HG03196 (cell line): ENCODE measurements at regions not wholly inside any gene's neighbourhood (a gene's known extent, or its start where the extent isn't known, plus 50 kb on each side); places are given as distances from the start of the nearest gene placed in this dataset.
"Not testable (repeated sequence)": the region's sequence is repeated elsewhere in the genome, so short reads cannot be mapped to it uniquely, and the experiment has no call there.

Experiments
- ATAC-seq: cut with Tn5 transposase; IDR thresholded peaks from one replicate; pipeline ENCODE4 v1.9.1; 2021; ENCODE audit not compliant: unreplicated experiment

DNA sequence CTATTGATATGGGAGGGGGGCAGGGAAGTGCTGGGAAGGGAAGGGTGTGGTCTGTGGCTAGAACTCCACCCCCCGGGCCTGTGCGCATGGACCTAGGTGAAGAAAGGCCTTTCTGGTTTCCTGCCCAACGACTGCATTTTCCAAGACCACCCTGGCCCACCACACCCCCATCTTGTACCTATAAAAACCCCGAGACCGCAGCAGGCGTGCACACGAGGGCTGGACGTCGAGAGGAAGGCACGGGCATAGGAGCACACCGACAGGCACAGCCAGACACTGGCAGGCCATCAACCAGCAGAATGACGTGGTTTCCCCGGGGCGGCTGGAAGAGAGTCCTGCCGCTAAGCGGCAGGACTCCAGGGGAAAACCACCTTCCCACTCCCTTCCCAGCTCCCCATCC lies 981.1 kb downstream of the PCDH7 start:
- ATAC-seq = no peak

DNA sequence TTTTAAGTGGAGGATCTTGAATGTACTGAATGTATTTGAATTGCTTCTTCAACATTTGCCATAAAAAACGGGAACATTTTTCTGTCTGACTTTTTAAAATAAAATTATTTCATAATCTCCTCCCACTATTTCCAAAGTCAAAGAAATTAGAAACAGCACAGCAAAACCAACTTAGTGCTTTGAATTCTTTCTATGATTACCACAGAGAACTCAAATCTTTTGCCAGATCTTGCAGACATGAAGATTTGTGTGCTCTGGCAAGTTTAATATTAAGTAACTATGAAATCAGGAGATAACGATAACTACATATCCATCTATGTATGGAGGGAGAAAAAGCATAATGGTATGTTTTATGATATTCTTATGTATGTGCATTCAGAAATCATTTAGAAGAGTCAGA lies 982.2 kb downstream of the PCDH7 start:
- ATAC-seq = no peak

DNA sequence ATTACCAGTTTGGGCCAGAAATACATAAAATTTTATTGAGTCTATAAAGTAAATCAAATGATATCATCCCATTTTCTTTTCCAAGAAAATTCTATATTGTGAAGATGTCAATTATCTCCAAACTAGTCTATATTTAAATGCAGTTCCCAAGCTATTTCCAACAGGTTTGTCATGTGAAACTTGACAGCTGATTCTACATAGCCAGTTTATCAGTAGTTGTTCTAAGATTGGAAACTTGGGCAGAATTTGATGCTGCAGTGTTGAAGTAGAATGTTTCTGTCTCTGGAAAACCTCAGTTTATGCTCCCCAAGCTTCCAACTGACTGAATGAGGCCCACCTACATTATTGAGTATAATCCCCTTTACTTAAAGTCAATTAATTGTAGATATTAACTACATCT lies 994.1 kb downstream of the PCDH7 start:
- ATAC-seq = no peak

DNA sequence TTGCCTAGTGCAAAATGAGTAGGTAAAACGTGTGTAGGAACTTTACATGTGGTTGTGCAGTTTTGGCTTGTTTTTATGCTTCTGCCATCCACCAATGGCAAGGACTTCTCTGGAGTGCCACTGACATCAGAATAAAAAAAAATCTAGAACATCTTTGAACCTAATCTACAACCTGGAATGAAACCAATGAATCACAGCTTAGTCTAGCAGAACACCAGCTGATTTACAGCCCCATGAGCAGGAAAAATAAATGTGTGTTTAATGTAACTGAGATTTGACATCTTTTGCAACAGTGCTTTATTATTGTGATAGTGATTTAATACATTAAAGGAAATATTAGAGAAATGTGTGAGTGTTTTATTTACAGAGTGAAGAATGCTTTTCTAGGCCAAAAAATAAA lies 995.1 kb downstream of the PCDH7 start:
- no peak for ATAC-seq

DNA sequence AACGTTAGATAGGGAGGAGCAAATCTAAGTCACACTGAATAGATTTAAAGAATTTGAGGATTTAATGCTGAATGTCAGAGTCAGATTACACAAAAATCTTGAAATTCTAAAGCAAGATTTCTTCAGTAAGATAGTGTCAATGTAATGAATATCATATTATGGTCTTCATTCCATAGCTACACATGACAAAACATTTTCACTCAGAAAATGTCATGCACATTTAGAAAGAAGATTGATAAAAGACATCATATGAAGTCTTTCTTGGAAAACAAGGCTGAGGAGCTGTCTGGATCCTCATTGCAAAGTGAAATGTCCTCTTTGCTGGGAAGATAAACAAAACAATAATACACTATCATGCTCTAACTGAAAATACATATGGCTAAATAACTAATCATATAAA lies 1006.9 kb downstream of the PCDH7 start:
- ATAC-seq = no peak

DNA sequence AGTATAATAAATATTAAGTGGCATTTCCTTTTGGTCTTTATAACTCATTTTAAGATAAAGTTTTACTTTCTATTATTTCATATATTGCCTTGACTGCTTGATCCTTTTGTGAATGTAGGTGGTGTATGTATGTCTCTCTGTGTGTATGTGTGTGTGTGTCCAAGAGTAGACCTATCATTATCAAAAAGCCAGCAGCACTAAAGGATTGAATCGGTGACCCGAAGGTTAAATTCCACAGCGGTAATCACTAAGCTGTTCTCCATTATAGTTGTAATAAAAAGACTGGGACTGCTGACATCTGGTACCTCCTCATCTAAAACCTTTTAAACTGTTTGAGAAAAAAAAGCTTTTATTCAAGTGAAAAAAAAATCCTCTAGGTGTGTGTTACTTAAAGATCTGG lies 1014.8 kb downstream of the PCDH7 start:
- ATAC-seq = no peak

DNA sequence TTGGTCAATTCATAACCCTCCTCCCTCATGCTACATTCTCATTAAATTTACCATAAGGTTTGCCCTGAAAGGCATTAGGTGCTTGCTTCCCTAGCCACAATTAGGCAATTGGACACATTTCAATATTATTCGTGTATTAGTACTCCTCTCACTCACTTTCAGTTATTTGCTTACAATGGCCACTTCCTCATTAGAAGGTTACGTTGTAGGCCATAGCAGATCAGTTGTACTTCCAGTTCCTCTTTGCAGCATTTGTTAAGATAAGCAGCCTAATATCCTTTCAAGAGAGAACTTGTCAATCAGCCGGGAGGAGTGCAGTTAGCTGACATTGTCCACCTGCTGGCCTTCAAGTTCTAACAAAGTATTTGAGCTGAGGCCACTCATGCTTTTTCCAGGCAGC lies 1017.2 kb downstream of the PCDH7 start:
- no peak for ATAC-seq

DNA sequence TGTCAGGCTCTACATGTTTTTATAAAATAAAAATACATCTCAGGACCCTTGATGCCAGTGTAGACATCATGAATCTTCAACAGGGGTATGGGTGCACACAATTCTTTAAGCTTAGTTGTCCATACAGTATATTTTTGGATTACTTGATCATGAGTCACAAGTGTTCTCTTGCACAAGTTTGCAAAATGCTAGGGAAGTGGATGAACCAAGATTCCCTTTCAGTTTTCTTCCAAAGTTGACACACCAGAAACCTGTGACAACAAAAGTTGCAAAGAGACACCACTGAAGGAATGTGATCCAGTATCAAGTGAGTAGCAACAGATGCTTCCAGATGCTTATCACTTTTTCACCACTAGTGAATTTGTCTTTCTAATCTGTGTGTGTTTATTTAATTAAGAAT lies 1021.2 kb downstream of the PCDH7 start:
- ATAC-seq = no peak

DNA sequence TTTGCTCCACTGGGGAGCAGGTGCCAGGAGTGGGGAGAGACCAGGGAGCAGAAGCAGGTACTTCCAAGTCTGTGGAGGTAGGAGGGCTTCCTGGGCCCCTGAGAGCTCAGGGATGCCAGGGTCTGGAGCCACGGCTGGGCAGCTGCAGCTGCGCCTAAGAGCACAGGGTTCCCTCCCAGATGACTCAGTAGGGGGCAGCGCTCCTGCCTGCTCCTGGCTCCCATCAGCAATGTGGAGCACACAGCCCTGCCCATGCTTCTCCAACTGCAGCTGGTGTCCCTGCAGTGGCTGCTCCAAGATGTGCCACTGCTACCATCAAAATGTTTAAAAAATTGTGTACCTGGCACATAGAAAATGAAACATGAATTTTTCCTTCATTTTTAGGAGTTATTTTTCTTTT lies 1028.2 kb downstream of the PCDH7 start:
- no peak for ATAC-seq

DNA sequence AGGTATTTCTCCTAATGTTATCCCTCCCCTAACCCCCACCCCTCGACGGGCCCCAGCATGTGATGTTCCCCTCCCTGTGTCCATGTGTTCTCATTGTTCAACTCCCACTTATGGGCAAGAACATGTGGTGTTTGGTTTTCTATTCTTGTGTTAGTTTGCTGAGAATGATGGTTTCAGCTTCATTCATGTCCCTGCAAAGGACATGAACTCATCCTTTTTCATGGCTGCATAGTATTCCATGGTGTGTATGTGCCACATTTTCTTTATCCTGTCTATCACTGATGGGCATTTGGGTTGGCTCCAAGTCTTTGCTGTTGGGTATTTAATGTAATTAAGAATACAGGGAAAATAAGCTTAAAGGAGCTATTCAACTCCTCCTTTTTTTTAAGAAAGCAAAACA lies 1030.4 kb downstream of the PCDH7 start:
- not testable (repeated sequence) for ATAC-seq

DNA sequence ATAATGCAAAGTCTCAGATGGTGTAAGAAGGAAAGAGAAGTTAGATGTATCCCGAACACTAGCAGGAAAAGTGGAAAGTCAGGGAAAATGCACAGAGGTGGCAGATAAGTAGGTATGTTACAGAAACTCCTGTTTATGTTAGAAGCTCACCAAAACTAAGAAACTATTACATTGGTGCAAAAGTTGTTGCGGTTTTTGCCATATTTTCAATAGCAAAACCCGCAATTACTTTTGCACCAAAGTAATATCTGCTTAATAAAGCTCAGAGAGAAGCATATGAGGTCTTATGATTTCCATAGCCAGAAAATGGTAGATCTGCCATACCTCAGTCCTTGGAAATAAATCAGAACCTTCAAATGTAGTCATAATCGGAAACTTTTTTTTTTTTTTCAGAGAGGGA lies 1035.6 kb downstream of the PCDH7 start:
- ATAC-seq = no peak

DNA sequence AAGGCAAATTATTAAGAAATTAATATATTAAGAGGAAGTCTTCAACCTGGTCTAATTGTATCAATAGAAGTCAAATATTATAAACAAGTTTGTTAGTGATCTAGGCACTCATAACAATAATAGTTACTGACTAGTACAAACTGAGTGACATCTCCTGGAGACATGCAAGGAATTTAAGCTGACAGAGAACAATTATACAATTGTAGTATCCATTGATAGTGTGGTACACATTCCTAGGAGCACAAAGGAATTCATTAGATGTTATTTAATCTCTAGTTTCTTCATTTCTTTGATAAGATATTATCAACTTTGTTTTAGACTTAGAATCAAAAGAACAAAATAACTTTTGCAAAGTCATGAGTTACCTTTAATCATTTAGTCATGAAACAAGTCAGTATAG lies 1048.6 kb downstream of the PCDH7 start:
- no peak for ATAC-seq

DNA sequence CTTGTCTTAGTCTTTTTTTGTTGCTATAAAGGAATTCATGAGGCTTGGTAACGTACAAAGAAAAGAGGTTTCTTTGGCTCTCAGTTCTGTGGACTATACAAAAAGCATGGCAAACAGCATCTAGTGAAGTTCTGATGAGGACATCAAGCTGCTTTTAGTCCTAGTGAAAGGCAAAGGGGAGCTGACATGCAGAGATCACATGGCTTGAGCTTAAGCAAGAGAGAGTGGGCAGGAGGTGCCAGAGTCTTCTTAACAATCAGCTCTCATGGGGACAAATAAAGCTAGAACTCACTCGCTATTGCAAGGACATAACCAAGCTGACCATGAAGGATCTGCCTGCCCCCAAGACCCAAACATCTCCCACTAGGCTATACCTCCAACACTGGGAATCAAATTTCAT lies 1063.1 kb downstream of the PCDH7 start:
- ATAC-seq = no peak

DNA sequence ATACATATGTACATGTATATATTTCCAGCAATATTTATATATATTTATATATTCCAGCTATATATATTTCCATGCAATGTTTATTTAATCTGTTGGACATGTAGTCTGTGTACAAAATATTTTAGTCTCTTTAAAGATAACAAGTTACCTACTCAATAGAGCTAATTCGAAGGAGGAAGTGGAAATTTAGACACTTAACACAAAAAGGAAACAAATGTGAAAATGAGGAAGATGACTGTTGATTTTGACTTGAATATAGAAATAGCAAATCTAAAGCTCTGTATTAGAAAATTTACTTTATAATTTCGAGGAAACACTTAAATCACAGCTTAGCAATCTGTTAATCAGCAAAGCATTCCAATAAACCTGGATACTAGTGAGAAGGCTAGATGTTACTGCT lies 1064.4 kb downstream of the PCDH7 start:
- ATAC-seq = no peak

DNA sequence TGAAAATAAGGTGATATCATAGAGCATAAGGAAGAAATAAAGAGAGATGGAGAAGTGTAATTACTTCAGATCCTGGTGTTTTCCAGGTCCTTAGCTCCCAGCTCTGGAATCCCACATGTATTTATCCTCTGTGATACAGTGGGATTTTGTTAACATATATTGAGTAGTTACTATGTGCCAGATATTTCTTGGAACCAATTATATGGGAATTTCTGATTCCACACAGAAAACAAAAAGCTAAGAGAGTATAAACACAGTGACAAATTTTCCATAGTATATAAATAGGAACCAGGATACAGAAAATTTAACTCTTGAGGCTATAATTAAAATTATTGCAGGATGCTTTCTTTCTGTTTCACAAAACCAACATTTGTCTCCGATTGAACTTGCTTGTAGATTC lies 1067.5 kb downstream of the PCDH7 start:
- ATAC-seq = no peak

DNA sequence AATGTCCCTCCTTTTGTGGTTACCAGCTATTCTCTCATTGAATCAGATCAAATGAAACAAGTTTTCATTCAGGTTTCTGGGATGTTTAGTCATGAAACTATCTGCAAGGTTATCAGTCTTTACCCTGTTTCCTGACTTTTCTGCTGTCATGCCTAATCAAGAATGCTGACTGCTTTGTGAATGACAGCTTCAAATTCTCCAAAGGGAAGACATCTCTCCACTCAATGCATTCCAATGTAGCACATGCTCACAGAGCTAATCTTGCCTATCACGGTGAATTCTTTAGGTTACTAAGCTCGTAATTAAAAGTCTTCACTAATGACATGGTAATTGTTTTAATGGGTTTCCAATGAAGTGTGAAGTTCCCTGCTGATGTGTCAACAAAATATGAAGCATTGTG lies 1068.5 kb downstream of the PCDH7 start:
- no peak for ATAC-seq

DNA sequence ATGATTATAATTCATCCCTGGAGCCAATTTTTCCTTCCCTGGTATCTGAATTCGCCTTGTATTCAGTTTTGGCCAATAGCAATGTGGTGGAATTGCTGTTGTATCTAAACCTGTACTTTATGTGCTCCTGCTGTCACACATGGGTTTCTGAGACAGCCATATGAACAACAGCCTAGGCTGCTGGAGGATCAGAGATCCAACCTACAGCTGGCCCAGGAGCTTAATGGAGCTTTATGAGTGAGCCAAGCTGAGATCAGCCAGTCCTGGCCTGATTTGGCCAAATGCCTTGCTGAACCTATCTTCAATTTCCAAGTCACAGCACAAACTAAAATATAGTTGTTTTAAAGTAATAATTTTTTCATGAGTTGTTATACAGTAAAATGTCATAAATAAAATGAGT lies 1071.5 kb downstream of the PCDH7 start:
- no peak for ATAC-seq

DNA sequence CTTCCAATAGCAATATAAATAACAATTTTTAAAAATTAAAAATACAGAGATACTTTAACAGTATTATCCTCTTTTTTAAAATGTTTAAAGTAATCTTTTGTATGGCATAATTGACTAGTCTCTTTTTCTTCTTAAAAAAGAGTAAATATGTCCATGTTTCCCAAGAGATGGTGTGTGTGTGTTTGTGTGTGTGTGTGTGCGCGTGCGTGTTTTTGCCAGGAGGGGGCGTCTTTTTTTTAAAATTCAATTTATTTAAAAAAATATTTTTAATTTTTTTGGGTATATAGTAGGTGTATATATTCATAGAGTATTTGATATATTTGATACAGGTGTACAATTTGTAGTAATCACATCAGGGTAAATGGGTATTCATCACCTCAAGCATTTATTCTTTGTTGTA lies 1073.7 kb downstream of the PCDH7 start:
- ATAC-seq = no peak

DNA sequence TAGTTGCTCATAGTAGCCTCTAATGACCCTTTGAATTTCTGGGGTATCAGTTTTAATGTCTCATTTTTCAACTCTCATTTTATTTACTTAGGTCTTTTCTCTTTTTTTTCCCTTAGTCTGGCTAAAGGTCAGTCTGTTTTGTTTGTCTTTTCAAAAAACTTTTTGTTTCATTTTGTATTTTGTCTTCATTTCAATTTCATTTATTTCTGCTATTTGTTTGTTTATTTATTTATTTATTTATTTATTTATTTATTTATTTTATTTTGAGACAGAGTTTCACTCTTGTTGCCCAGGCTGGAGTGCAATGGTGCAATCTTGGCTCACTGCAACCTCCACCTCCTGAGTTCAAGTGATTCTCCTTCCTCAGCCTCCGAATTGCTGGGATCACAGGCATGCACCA lies 1076.9 kb downstream of the PCDH7 start:
- not testable (repeated sequence) for ATAC-seq

DNA sequence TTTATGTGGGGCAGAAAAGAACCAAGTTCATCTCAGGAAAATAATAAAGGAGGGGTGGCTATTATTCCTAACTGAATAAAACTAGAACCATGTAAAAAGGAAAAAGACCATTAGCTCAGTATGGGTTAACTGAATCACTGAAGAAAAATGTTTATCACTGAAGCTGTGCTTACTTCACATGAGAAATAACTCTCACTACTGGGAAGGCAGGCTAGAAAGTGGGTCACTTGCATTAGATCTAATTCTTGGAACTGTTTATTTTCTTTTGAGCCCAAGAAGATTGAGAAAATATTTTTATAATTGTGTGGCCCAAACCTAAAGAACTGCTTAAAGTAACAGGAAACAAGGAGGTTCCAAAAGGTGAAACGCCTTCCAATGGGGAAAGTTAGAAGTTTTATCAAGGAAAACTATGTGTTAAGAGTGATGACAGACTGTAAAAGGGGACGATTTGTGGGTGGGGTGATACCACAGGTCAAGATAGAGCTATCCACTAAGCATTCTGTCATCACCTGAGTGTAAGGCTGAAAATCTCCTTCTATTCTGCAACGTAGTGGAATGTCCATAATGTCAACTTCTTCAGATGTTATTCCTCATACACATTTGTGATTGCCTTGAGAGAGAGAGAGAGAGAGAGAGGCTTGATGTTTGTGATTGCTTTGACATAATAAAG lies 1083.5 kb downstream of the PCDH7 start:
- no peak for ATAC-seq

DNA sequence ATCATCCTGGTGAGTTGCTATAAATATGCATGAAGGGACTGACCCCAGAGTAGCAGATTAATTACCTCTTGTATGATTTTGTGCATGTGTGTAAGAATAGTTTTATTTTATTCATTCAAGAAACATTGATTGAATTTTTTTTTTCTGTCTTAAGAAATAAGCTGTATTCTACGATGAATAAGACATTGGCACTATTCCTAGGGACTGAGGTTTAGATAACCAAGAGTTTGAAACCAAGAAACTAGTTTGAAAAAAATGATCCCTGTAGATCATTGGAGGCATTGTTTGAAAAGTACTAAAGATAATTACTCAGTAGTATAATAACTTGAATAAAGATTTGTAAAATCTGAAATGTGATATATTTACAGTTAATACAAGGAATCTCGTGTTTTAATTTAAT lies 1086.9 kb downstream of the PCDH7 start:
- no peak for ATAC-seq

DNA sequence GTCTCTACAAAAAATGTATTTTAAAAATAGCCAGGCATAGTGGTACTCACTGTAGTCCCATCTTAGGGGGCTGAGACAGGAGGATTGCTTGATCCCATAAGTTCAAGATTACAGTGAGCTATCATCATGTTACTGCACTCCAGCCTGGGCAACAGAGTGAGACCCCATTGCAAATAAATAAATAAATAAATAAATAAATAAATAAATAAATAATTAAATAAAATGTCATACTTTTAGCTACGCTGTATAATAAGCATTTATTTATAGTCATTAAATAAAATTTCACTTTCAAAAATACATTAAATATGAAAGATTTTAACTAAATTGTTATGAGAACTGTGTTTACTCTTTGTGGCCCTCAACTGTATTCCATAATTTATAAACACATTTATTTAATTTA lies 1124.2 kb downstream of the PCDH7 start:
- no peak for ATAC-seq

DNA sequence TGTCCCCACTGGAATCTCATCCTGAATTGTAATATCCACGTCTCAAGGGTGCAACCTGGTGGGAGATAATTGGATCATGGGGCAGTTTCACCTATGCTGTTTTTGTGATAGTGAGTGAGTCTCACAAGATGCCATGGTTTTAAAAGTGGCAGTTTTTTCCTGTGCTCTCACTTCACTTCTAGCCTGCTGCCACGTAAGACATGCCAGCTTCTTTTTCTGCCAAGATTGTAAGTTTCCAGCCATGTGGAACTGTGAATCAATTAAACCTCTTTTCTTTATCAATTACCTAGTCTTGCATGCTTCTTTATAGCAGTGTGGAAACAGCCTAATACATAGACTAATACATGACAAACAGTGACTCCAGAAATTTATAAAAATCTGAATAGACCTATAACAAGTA lies 1131.8 kb downstream of the PCDH7 start:
- no peak for ATAC-seq

DNA sequence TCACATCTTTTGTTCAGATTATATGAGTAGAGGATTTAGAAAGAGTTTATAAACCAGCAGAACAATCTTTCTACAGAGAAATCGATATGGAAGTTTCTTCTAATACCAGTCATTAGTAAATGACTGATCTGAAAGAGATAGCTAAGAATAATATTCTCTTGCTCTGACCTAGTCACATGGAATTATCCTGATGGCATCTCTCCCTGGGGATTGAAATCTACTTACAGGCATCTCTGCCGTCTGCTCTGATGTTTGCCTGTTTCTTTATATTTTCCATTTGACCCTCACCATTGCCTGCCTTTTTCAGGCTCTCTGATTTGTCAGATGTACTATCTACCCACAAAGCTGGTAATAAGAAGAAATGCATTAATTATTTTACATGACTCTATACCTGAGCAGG lies 1157.3 kb downstream of the PCDH7 start:
- ATAC-seq = no peak
